GM10266 (cell line): ENCODE measurements at regions not wholly inside any gene's neighbourhood (a gene's known extent, or its start where the extent isn't known, plus 50 kb on each side); places are given as distances from the start of the nearest gene placed in this dataset.
"Not testable (repeated sequence)": the region's sequence is repeated elsewhere in the genome, so short reads cannot be mapped to it uniquely, and the experiment has no call there.

Source experiments
- DNase-seq: peaks from one replicate; pipeline ENCODE4 v3.0.0; 2012; ENCODE audit errors: extremely low spot score
- CTCF ChIP-seq: IDR thresholded peaks from 2 replicates; pipeline ENCODE4 v1.5.1; 2012; ENCODE audit warnings: mild to moderate bottlenecking, low read depth; ENCODE audit not compliant: control insufficient read depth, insufficient read depth; ENCODE audit errors: missing control alignments

GRCh38 chr5:92206681-92207080, 823.6 kb upstream of the ARRDC3 start:
- no peak for DNase-seq
- no peak for TF ChIP-seq CTCF

GRCh38 chr5:92199035-92199434, 815.9 kb upstream of the ARRDC3 start:
- not testable (repeated sequence) for DNase-seq

GRCh38 chr5:92181656-92182055, 798.5 kb upstream of the ARRDC3 start:
- no peak for TF ChIP-seq CTCF
- no peak for DNase-seq

DNA sequence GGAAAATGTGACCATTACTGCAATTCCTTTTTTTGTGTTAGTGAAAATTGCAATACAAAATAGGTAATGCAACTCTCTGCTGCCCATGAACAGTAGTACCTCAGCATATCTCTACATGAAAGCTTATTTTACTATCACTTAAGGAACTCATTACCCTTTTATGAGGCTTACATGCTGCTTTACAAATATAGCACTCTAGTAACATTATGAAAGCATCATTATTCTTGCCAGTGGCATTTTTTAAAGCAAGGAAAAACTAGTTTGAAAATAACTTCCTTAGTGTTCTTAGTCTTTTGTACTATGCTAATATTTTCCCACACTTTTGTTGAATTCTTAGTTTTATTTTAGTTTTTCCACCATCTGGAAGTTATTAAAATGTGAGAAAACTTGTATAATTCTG, 797.3 kb upstream of the ARRDC3 start:
- no peak for DNase-seq
- no peak for TF ChIP-seq CTCF

- DNase-seq, result no peak
- TF ChIP-seq CTCF, result no peak
Measured at GRCh38 chr5:92179651-92180050, 796.5 kb upstream of the ARRDC3 start.

DNA sequence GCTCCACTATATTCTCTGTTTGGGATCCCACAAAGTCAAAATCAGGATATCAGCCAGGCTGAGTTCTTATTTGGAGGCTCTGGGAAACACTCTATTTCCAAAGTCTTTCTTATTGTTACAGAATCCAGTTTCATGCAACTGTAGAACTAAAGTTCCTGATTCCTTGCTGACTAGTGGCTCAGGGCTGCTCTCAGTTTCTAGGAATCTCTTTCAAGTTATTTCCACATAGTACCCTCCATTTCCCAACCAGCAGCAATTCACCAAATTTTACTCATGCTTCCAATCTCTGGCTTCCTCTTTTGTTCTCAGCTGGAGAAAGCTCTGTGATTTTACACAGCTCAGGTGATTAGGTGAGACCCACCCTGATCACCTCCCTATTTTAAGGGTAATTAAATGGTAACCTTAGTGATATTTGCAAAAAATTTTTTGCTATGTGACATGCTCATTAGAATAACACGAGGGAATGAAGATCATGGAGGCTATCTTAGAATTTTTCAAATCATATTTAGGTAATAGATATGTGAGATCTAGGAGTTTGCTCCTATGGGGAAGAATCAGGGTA, 794.9 kb upstream of the ARRDC3 start:
- DNase-seq, result no peak
- TF ChIP-seq CTCF, result no peak

GRCh38 chr5:92163906-92164305, 780.8 kb upstream of the ARRDC3 start:
- DNase-seq, result no peak
- TF ChIP-seq CTCF, result no peak

- DNase-seq, result no peak
Measured at GRCh38 chr5:92147798-92148197, 764.7 kb upstream of the ARRDC3 start.

More at GRCh38 chr5:92147798-92148197, 764.7 kb upstream of the ARRDC3 start:
- no peak for TF ChIP-seq CTCF
